Karpas-422 (cell line): ENCODE measurements at regions not wholly inside any gene's neighbourhood (a gene's known extent, or its start where the extent isn't known, plus 50 kb on each side); places are given as distances from the start of the nearest gene placed in this dataset.

Experiments used
- DNase-seq: peaks from one replicate; pipeline ENCODE4 v3.0.0-alpha.2; 2015
- H2AFZ ChIP-seq: fragments of 200-600 bp; sonication (generic); 2 replicates; pipeline ENCODE4 v1.6.1; 2014; ENCODE audit warnings: antibody characterized with exemption, low read length, mixed read lengths
- H3K27ac ChIP-seq: fragments of 200-600 bp; sonication (generic); 2 replicates; pipeline ENCODE4 v1.5.1; 2014; ENCODE audit warnings: mild to moderate bottlenecking, low read length, moderate library complexity
- H3K27me3 ChIP-seq: fragments of 200-600 bp; sonication (generic); 2 replicates; pipeline ENCODE4 v1.6.1; 2014; ENCODE audit warnings: low read length, mixed read lengths
- H3K36me3 ChIP-seq: fragments of 200-600 bp; sonication (generic); 2 replicates; pipeline ENCODE4 v1.6.1; 2014; ENCODE audit warnings: low read length, mixed read lengths; ENCODE audit not compliant: insufficient read depth
- H3K4me1 ChIP-seq: fragments of 200-600 bp; sonication (generic); 2 replicates; pipeline ENCODE4 v1.6.1; 2014; ENCODE audit warnings: mild to moderate bottlenecking, low read length, mixed read lengths
- H3K4me2 ChIP-seq: fragments of 200-600 bp; sonication (generic); 2 replicates; pipeline ENCODE4 v1.6.1; 2014; ENCODE audit warnings: low read length, low read depth, mild to moderate bottlenecking; ENCODE audit not compliant: poor library complexity, severe bottlenecking
- H3K4me3 ChIP-seq: fragments of 200-600 bp; sonication (generic); 2 replicates; pipeline ENCODE4 v1.5.1; 2014; ENCODE audit warnings: mild to moderate bottlenecking, antibody characterized with exemption, low read length, mixed read lengths
- H3K79me2 ChIP-seq: fragments of 200-600 bp; sonication (generic); 2 replicates; pipeline ENCODE4 v1.6.1; 2014; ENCODE audit warnings: mild to moderate bottlenecking, low read length, mixed read lengths
- H3K9ac ChIP-seq: fragments of 200-600 bp; sonication (generic); 2 replicates; pipeline ENCODE4 v1.6.0; 2014; ENCODE audit warnings: low read length
- H3K9me2 ChIP-seq: fragments of 200-600 bp; sonication (generic), shearing (Covaris generic); replicated peaks from 2 replicates; pipeline ENCODE4 v1.6.0; 2014; ENCODE audit warnings: mild to moderate bottlenecking, low read length, moderate library complexity; ENCODE audit not compliant: insufficient read depth
- H3K9me3 ChIP-seq: fragments of 300-700, 200-600 bp; sonication (generic); 2 replicates; pipeline ENCODE4 v1.6.1; 2014; ENCODE audit warnings: low read length, mixed read lengths
- H4K20me1 ChIP-seq: fragments of 200-600 bp; sonication (generic); 2 replicates; pipeline ENCODE4 v1.6.1; 2014; ENCODE audit warnings: mild to moderate bottlenecking, antibody characterized with exemption, low read length, low read depth; ENCODE audit not compliant: insufficient read depth

GRCh38 chr17:77540975-77541374, 400.2 kb downstream of the SEC14L1 start:
- no peaks in the 10 kb centered on the region for H3K36me3 ChIP-seq
- H4K20me1 ChIP-seq, result no peaks in the 10 kb centered on the region
- H3K9me3 ChIP-seq, result no peaks in the 10 kb centered on the region
- no peak overlapping the region for H3K27ac ChIP-seq
- H3K27me3 ChIP-seq, result no peaks in the 10 kb centered on the region
- peaks cover 4% of the 10 kb centered on the region for H3K4me1 ChIP-seq
- no peak for DNase-seq
- no peak overlapping the region for H3K4me3 ChIP-seq
- no peaks in the 10 kb centered on the region for H3K9me2 ChIP-seq
- no peak overlapping the region for H3K9ac ChIP-seq
- H2AFZ ChIP-seq, result no peak overlapping the region
- H3K79me2 ChIP-seq, result no peaks in the 10 kb centered on the region
- H3K4me2 ChIP-seq, result no peak overlapping the region

- Histone ChIP-seq H3K9me3 (no peaks in the 10 kb centered on the region), H3K4me3 (no peak overlapping the region), H4K20me1 (no peaks in the 10 kb centered on the region), H3K4me1 (peaks cover 4% of the 10 kb centered on the region), H3K36me3 (no peaks in the 10 kb centered on the region), H2AFZ (no peak overlapping the region), H3K79me2 (no peaks in the 10 kb centered on the region), H3K4me2 (no peak overlapping the region), H3K9ac (no peak overlapping the region), H3K9me2 (no peaks in the 10 kb centered on the region), H3K27me3 (no peaks in the 10 kb centered on the region), H3K27ac (no peak overlapping the region)
- DNase-seq, result no peak
These were observed 401.2 kb downstream of the SEC14L1 start for GRCh38 chr17:77542011-77542410.

- no peak overlapping the region for H2AFZ ChIP-seq
These were observed 402.1 kb downstream of the SEC14L1 start for GRCh38 chr17:77542551-77543490.

GRCh38 chr17:77543801-77544200, 403.0 kb downstream of the SEC14L1 start:
- no peaks in the 10 kb centered on the region for H3K9me2 ChIP-seq
- no peak overlapping the region for H2AFZ ChIP-seq
- H3K9me3 ChIP-seq, result no peaks in the 10 kb centered on the region
- H3K9ac ChIP-seq, result no peak overlapping the region
- no peak overlapping the region for H3K4me2 ChIP-seq
- no peaks in the 10 kb centered on the region for H3K27me3 ChIP-seq
- no peak overlapping the region for H3K4me3 ChIP-seq
- peaks cover 4% of the 10 kb centered on the region for H3K4me1 ChIP-seq
- H4K20me1 ChIP-seq, result no peaks in the 10 kb centered on the region
- no peaks in the 10 kb centered on the region for H3K36me3 ChIP-seq
- no peak overlapping the region for H3K27ac ChIP-seq
- DNase-seq, result no peak
- no peaks in the 10 kb centered on the region for H3K79me2 ChIP-seq

More at GRCh38 chr17:77542551-77543490, 402.1 kb downstream of the SEC14L1 start:
- DNase-seq, result peak; percentile 83
- no peaks in the 10 kb centered on the region for H3K79me2 ChIP-seq
- no peak overlapping the region for H3K4me2 ChIP-seq
- no peaks in the 10 kb centered on the region for H3K9me2 ChIP-seq
- no peaks in the 10 kb centered on the region for H3K36me3 ChIP-seq
- no peak overlapping the region for H3K9ac ChIP-seq
- H3K4me3 ChIP-seq, result no peak overlapping the region
- peaks cover 4% of the 10 kb centered on the region for H3K4me1 ChIP-seq
- H3K27ac ChIP-seq, result no peak overlapping the region
- no peaks in the 10 kb centered on the region for H4K20me1 ChIP-seq
- no peaks in the 10 kb centered on the region for H3K9me3 ChIP-seq
- H3K27me3 ChIP-seq, result no peaks in the 10 kb centered on the region

GRCh38 chr17:77544347-77545110, 403.8 kb downstream of the SEC14L1 start:
- H3K27ac ChIP-seq, result no peak overlapping the region
- DNase-seq, result no peak
- no peak overlapping the region for H2AFZ ChIP-seq
- no peaks in the 10 kb centered on the region for H3K9me3 ChIP-seq
- H3K9ac ChIP-seq, result no peak overlapping the region
- H3K4me1 ChIP-seq, result peaks cover 4% of the 10 kb centered on the region
- no peak overlapping the region for H3K4me2 ChIP-seq
- no peaks in the 10 kb centered on the region for H3K79me2 ChIP-seq
- no peaks in the 10 kb centered on the region for H3K9me2 ChIP-seq
- H3K27me3 ChIP-seq, result no peaks in the 10 kb centered on the region
- no peaks in the 10 kb centered on the region for H4K20me1 ChIP-seq
- H3K4me3 ChIP-seq, result no peak overlapping the region
- H3K36me3 ChIP-seq, result no peaks in the 10 kb centered on the region

- DNase-seq, result no peak
- H3K4me3 ChIP-seq, result no peak overlapping the region
- no peaks in the 10 kb centered on the region for H3K36me3 ChIP-seq
- H3K9ac ChIP-seq, result no peak overlapping the region
- H2AFZ ChIP-seq, result no peak overlapping the region
- no peaks in the 10 kb centered on the region for H3K79me2 ChIP-seq
- no peak overlapping the region for H3K4me2 ChIP-seq
- H3K9me2 ChIP-seq, result no peaks in the 10 kb centered on the region
- H3K27me3 ChIP-seq, result no peaks in the 10 kb centered on the region
- no peak overlapping the region for H3K27ac ChIP-seq
- no peaks in the 10 kb centered on the region for H4K20me1 ChIP-seq
- H3K9me3 ChIP-seq, result no peaks in the 10 kb centered on the region
- H3K4me1 ChIP-seq, result peaks cover 5% of the 10 kb centered on the region; the same call in 1 of the 2 replicates
These were observed 406.0 kb downstream of the SEC14L1 start for GRCh38 chr17:77546772-77547241.

- peak; percentile 49 for DNase-seq
- Histone ChIP-seq H3K9ac (no peak overlapping the region), H3K27ac (no peak overlapping the region), H3K4me2 (no peak overlapping the region), H2AFZ (no peak overlapping the region), H3K4me3 (no peak overlapping the region), H3K79me2 (no peaks in the 10 kb centered on the region), H3K9me3 (no peaks in the 10 kb centered on the region), H3K36me3 (no peaks in the 10 kb centered on the region), H4K20me1 (no peaks in the 10 kb centered on the region), H3K4me1 (peaks cover 5% of the 10 kb centered on the region; the same call in 1 of the 2 replicates), H3K27me3 (no peaks in the 10 kb centered on the region), H3K9me2 (no peaks in the 10 kb centered on the region)
These were observed 408.2 kb downstream of the SEC14L1 start for GRCh38 chr17:77548967-77549366.

- no peak overlapping the region for H3K9ac ChIP-seq
- no peaks in the 10 kb centered on the region for H3K36me3 ChIP-seq
- no peaks in the 10 kb centered on the region for H3K79me2 ChIP-seq
- H3K4me1 ChIP-seq, result peaks cover 5% of the 10 kb centered on the region; the same call in 1 of the 2 replicates
- H3K4me3 ChIP-seq, result no peak overlapping the region
- H3K27me3 ChIP-seq, result no peaks in the 10 kb centered on the region
- no peak for DNase-seq
- no peak overlapping the region for H3K27ac ChIP-seq
- no peaks in the 10 kb centered on the region for H3K9me3 ChIP-seq
- no peak overlapping the region for H2AFZ ChIP-seq
- H4K20me1 ChIP-seq, result no peaks in the 10 kb centered on the region
- no peaks in the 10 kb centered on the region for H3K9me2 ChIP-seq
- no peak overlapping the region for H3K4me2 ChIP-seq
These were observed 408.7 kb upstream of the TNRC6C start for GRCh38 chr17:77549726-77550366.
